HG03103 (cell line): ENCODE measurements at regions not wholly inside any gene's neighbourhood (a gene's known extent, or its start where the extent isn't known, plus 50 kb on each side); places are given as distances from the start of the nearest gene placed in this dataset.

ENCODE experiments used
- ATAC-seq: cut with Tn5 transposase; IDR thresholded peaks from one replicate; pipeline ENCODE4 v1.9.1; 2021; ENCODE audit warnings: low read depth; ENCODE audit not compliant: unreplicated experiment

GRCh38 chr18:2376707-2377106 is 194.6 kb downstream of the METTL4 start:
- ATAC-seq, result no peak

- ATAC-seq, result no peak
Observed at GRCh38 chr18:2380101-2380500, 191.2 kb downstream of the METTL4 start.

- no peak for ATAC-seq
Observed at GRCh38 chr18:2381539-2381938, 189.8 kb downstream of the METTL4 start.

- ATAC-seq, result no peak
Observed at GRCh38 chr18:2387588-2387987, 183.7 kb downstream of the METTL4 start.

DNA sequence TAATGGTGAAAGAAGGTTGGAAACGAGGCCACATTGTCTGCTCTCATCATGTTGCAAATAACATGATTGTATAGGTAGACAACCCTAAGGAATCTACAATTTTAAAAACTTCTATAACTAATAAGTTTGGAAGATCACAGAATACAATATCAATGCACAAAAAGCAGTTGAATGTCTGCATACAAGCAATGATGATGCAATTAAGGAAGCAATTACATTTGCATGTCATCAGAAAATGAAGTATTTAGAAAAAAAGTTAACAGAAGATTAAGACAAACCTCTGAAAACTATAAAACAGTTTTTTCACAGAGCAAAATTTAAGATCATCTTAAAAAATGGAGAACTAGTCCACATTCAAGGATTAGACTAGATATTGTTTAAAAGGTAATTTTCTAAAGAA is 181.1 kb downstream of the METTL4 start:
- ATAC-seq, result no peak

GRCh38 chr18:2391470-2391869 is 179.8 kb downstream of the METTL4 start:
- ATAC-seq, result no peak

DNA sequence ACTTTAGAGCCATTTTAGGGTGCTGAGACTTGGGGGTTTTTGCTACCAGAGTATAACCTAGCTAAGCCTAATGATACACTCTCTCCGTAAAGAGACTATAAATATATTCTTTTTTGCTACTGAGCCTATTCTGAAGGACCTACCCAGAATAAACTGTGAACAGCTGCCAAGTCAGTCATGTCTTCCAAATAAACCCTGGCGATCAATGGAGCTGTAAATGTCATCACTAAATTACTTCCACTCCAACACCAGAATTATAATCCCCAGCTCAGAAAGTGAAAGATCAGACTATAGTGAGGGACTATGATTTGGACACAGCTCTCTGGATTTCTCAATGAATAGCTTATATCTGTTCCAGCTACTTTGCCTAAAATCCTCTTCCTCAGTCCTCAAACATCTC is 178.9 kb downstream of the METTL4 start:
- ATAC-seq, result no peak

DNA sequence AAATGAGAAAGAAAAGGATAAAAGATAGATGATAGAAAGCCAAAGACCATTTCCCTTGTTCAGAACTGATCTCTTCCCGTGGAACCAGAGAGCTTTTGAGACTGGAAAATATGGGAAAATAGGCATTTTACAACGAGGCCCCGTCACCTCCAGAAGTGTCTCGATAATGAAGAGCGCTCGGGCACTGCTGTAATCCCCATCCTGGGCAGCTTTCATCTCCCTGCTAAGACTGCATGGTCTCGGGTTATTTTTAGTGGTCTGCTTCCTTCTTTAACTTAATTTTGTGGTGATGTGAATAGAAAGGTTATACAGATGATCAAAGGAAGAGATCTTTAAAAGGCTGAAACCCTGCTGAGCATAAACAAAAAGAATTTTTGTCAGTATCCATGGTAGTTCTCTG is 176.6 kb downstream of the METTL4 start:
- ATAC-seq, result no peak

DNA sequence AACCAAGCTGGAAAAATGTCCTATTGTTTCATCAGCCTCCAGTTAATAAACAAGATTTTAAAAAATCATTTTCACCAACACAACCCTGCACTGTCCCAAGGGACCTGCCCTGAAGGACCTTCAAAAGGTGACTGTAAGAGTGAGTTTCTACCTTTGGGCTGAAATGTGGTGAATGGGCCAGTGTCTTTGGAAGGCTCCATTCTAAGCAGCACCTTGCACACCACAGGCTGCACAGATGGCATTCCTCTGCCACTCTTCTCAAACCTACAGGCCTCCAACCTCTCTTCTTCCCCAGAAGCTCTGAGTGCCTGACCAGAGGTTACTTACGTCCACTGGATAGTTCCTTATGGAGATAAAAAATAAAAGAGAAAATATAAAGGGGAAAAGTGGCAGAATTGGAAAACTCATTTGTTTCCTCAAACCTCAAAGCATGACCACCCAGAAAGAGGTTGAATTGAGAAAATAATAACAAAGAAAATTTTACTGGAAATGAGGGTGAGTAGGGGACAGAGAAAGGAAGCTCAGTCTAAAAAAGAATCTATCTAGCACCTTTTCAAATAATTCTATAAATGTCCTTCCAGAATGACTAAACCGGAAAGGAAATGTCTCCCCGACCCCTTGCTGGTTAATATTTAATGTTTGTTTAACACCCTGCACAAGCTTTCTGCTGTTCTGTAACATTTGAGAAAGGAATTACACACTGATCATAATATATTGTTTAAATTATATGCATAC is 175.7 kb downstream of the METTL4 start:
- ATAC-seq, result no peak

DNA sequence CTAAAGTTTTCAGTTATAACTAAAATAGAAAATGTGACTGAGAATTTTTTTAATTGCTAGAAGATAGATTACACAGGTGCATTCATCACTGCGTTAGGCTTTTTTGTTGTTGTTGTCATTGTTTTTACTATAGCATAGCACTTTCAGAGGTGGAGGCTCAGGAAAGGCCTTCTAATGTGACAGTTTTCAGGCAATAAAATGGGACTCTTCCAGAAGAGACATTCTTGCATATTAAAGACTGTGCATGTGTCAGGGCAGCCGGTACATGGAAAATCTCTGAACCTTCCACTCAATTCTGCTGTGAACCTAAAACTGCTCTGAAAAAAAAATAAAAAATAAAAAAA is 175.2 kb downstream of the METTL4 start:
- no peak for ATAC-seq

DNA sequence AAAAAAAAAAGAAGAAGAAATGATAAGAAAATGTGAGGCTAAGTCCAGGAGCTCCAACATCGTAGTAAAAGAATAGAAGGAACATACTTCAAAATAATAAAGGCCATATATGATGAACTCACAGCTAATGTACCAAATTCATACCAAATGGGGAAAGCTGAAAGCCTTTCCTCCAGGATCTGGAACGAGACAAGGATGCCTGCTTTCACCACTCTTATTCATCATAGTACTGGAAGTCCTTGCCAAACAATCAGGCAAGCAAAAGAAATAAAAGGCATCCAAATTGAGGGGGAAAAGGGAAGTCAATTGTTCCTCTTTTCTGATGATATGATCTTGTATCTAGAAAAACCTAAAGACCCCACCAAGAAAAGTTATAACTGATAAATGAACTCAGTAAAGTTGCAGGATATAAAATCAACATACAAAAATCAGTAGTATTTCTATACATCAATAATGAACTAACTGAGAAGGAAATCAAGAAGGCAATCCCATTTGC is 170.6 kb downstream of the METTL4 start:
- ATAC-seq, result no peak

GRCh38 chr18:2402084-2402483 is 169.2 kb downstream of the METTL4 start:
- ATAC-seq, result no peak

DNA sequence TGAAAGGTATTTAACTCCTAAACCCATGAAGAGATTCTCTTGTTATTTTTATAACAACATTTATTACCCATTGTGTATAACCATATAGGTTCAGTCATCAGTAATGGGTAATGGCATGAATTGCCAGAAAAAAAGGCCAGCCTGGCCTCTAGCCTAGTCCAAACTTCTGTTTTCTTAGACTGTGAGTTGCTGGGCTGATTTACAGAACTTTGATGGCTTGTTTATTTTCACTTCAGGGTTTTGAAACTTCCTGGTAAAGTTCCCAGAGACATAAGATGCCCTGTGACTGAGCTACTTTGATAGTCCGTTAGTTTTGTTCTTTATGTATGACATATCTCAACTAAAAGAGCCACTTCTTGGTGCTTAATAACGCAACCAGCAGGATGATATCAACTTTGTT is 164.8 kb downstream of the METTL4 start:
- ATAC-seq, result no peak

- no peak for ATAC-seq
Observed at GRCh38 chr18:2407961-2408360, 163.3 kb downstream of the METTL4 start.

- ATAC-seq, result no peak
Observed at GRCh38 chr18:2409906-2410305, 161.4 kb downstream of the METTL4 start.

DNA sequence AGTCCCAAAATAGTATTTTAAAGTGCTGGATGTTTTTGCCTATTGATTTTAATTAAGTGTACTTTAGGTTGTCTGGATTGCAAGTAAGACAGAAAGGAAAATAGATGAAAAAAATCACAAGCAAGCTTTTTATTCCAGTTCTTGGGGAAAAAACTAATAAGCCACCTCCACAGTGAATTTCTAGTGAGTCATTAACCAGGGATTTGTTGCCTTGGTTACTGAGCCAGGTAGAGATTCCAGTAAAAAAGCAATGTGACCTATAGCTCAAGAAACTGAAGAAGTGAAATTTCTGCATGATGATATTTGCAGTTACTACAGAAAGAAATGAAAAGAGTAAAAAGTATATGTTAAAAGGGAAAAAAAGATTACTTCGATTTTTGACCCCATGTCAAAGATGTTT is 160.6 kb downstream of the METTL4 start:
- ATAC-seq, result no peak

DNA sequence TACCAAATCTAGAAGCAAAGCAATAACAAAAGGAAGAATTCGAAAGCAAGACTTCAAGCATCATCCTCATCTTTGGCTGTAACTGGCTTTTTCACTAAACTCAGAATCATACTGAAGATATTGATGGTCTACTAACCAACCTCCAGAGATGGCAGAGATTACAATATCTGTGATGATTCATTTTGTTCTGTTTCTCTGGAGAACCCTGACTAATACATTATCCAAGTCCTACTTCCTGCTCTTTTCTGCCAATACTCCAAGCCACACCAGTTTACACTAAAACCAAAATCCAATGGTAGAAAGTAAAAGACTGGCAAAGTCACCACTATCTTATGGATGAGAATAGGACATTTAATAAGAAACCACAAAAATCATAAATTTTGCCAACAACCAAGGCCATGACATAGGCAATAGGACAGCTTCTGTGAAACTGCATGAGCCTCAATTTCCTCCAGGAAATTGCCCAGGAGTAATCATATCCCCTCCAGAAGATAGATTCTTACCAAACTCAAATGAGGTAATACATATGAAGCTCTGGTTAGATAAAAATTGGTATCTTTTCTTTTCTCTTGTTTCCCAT is 159.8 kb downstream of the METTL4 start:
- no peak for ATAC-seq

DNA sequence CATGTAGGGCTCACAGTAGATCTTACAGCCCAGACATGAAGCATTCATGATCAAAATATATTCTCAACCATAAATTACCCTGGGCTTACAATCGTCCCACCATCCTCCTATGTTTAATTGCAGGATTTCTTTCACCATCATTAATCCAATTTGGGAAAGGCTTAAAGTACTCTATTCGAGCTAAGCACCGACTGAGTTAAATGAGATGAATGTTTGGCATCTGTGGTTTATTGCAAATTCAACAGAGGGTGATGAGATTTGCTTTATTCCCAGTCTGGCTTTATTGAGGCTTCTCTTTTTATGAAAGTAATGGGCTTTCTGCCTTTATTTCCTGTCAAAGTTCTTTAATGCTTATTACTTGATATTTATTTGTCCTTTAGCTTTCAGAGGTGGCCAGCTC is 159.0 kb downstream of the METTL4 start:
- no peak for ATAC-seq

DNA sequence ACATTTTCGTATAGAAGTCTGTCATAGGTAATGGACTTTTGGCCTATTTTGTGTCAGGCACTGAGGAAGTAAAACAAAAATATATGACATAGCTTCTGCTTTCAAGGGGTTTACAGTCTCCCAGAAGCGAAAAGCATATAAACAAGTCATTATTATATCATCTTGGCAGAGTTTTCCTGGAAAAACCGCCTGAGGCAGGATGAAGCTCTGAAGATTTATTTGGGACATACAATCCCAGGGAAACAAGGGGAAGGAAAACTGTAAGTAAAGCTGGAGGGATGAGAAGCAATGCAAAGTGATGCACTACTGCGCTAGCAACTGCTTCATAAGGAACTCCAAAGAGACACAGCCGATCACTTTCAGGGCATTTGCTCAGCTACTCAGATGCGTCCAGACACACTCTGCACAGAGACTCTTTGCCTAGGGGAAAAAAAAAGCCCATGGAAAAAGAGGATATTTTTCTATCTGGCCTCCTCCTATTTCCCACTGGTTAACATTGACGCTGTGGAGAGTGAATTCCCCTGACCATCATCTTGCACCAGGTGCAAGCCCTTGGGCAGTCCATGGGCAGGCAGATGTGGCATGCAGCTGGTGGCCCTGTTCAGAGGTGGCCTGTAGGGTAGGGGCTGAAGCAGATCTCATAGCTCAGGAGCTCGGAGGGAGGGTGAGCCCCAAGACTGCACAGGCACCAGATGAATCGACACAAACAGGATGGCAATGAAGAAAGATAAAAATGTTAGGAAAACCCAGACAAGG is 158.1 kb downstream of the METTL4 start:
- no peak for ATAC-seq

DNA sequence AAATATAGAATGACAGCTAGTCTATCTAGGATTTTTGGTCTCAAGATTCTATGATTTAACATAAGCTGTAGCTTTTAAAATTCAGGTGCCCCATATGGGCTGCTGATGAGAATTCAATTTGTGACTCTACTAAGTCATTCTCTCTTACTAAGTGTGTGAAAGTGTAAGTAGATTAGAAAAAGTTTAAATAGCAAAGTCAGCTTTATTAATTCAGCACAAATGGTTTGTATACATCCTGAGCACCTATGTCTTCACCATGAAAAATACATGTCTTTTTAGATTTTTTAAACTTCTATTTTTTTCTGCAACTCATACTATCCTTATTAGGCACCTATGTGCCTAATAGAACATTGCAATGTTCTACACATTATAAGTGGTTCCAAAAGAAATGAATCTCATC is 157.1 kb downstream of the METTL4 start:
- ATAC-seq, result no peak

DNA sequence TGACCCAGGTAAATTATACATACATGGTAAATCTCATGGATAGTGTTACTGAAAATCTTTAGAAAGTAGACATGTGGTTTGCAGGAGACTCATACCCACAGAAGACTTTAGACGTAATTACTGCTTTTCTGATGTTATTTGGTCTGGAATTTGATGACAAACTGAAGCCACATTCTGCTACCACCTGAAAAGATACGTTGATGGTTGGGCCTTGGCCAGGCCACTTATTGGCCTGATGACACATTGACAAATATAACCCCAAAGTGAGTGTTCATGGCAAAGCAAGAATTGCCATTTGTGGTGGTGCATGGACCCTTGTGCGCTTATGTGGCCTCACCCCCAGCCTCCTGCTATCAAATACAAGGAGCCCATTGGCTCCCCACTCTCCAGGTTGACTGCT is 155.6 kb downstream of the METTL4 start:
- ATAC-seq, result no peak
